Liver (tissue), 7 donors: ENCODE measurements at regions not wholly inside any gene's neighbourhood (a gene's known extent, or its start where the extent isn't known, plus 50 kb on each side); places are given as distances from the start of the nearest gene placed in this dataset.

Experiments used
- DNase-seq: peaks from one replicate; pipeline ENCODE4 v3.0.0-alpha.2; 2017; ENCODE audit warnings: low spot score
- H3K27ac ChIP-seq, 2 donors: one replicate each; pipeline ENCODE4 v1.7.0; 2013; ENCODE audit warnings: inconsistent platforms in 2 of 2, low read length in 2 of 2, control low read depth in 1 of 2, low read depth in 1 of 2, mild to moderate bottlenecking in 1 of 2
- H3K27me3 ChIP-seq, 4 donors: one replicate each; pipeline versions ENCODE4 v1.6.1 to v1.7.0; 2013; ENCODE audit warnings: low read length in 3 of 4, inconsistent platforms in 1 of 4, mild to moderate bottlenecking in 1 of 4, moderate library complexity in 1 of 4; ENCODE audit not compliant: control insufficient read depth in 4 of 4, insufficient read depth in 4 of 4
- H3K36me3 ChIP-seq, 4 donors: one replicate each; pipeline versions ENCODE4 v1.6.1 to v1.7.0; 2013; ENCODE audit warnings: low read length in 3 of 4, mild to moderate bottlenecking in 3 of 4, low read depth in 1 of 4, moderate library complexity in 1 of 4; ENCODE audit not compliant: control insufficient read depth in 4 of 4, insufficient read depth in 3 of 4
- H3K4me1 ChIP-seq, 4 donors: one replicate each; pipeline versions ENCODE4 v1.6.1 to v1.7.0; 2013; ENCODE audit warnings: low read length in 3 of 4, mild to moderate bottlenecking in 3 of 4, moderate library complexity in 1 of 4; ENCODE audit not compliant: control insufficient read depth in 4 of 4, insufficient read depth in 4 of 4
- H3K4me3 ChIP-seq, 3 donors: one replicate each; pipeline versions ENCODE4 v1.6.1 to v1.7.0; 2013; ENCODE audit warnings: low read length in 3 of 3, control low read depth in 1 of 3, low read depth in 1 of 3, mild to moderate bottlenecking in 1 of 3
- H3K9ac ChIP-seq, 2 donors: one replicate each; pipeline ENCODE4 v1.7.0; 2013; ENCODE audit warnings: low read length in 2 of 2, mild to moderate bottlenecking in 2 of 2, moderate library complexity in 2 of 2, control low read depth in 1 of 2, low read depth in 1 of 2
- H3K9me3 ChIP-seq, 4 donors: one replicate each; pipeline versions ENCODE4 v1.6.1 to v1.7.0; 2013; ENCODE audit warnings: low read length in 3 of 4; ENCODE audit not compliant: control insufficient read depth in 4 of 4
- ATF3 ChIP-seq: IDR thresholded peaks from 2 replicates; pipeline ENCODE4 v1.6.1; 2016; ENCODE audit warnings: antibody characterized with exemption
- EGR1 ChIP-seq, 2 donors: IDR thresholded peaks; 2 replicates each; pipeline ENCODE4 v1.6.1; 2016 to 2018; ENCODE audit warnings: antibody characterized with exemption in 2 of 2, low read depth in 2 of 2
- FOXA1 ChIP-seq: IDR thresholded peaks from 2 replicates; pipeline ENCODE4 v1.6.1; 2016; ENCODE audit warnings: antibody characterized with exemption
- FOXA2 ChIP-seq: IDR thresholded peaks from 2 replicates; pipeline ENCODE4 v1.6.1; 2016; ENCODE audit warnings: antibody characterized with exemption
- GABPA ChIP-seq, 2 donors: IDR thresholded peaks in 1 of 2; conservative IDR thresholded peaks in 1 of 2; 2 replicates each; pipeline ENCODE4 v1.6.1; 2016; ENCODE audit warnings: antibody characterized with exemption in 2 of 2, mild to moderate bottlenecking in 1 of 2, moderate library complexity in 1 of 2
- HNF4A ChIP-seq, 2 donors: conservative IDR thresholded peaks; 2 replicates each; pipeline ENCODE4 v1.6.1; 2016; ENCODE audit warnings: antibody characterized with exemption in 2 of 2, mild to moderate bottlenecking in 2 of 2
- JUND ChIP-seq, 2 donors: IDR thresholded peaks; 2 replicates each; pipeline ENCODE4 v1.6.1; 2016; ENCODE audit warnings: antibody characterized with exemption in 2 of 2
- MAX ChIP-seq: IDR thresholded peaks from 2 replicates; pipeline ENCODE4 v1.6.1; 2016; ENCODE audit warnings: antibody characterized with exemption
- NR2F2 ChIP-seq: IDR thresholded peaks from 2 replicates; pipeline ENCODE4 v1.6.1; 2016; ENCODE audit warnings: antibody characterized with exemption
- RXRA ChIP-seq, 2 donors: IDR thresholded peaks; 2 replicates each; pipeline ENCODE4 v1.6.1; 2017 to 2018; ENCODE audit warnings: antibody characterized with exemption in 2 of 2, mild to moderate bottlenecking in 1 of 2
- SP1 ChIP-seq: IDR thresholded peaks from 2 replicates; pipeline ENCODE4 v1.6.1; 2018; ENCODE audit warnings: antibody characterized with exemption, mild to moderate bottlenecking
- TAF1 ChIP-seq: conservative IDR thresholded peaks from 2 replicates; pipeline ENCODE4 v1.6.1; 2016; ENCODE audit warnings: antibody characterized with exemption, mild to moderate bottlenecking
- YY1 ChIP-seq: IDR thresholded peaks from 2 replicates; pipeline ENCODE4 v1.6.1; 2016; ENCODE audit warnings: antibody characterized with exemption, mild to moderate bottlenecking
- WGBS: extraction: QIAGEN DNeasy Blood & Tissue Kit; methylation state at CpG from one replicate; pipeline ENCODE4 v1.1.7; 2013; 5-methylcytosine and 5-hydroxymethylcytosine counted together
- TF ChIP-seq, protein P1 (sequence below): IDR thresholded peaks from 2 replicates; pipeline ENCODE4 v1.6.1; 2016; ENCODE audit warnings: antibody characterized with exemption, mild to moderate bottlenecking
- donor health status: healthy.
- donor health status: healthy.
- donor health status: healthy.
- donor health status: healthy.

DNA sequence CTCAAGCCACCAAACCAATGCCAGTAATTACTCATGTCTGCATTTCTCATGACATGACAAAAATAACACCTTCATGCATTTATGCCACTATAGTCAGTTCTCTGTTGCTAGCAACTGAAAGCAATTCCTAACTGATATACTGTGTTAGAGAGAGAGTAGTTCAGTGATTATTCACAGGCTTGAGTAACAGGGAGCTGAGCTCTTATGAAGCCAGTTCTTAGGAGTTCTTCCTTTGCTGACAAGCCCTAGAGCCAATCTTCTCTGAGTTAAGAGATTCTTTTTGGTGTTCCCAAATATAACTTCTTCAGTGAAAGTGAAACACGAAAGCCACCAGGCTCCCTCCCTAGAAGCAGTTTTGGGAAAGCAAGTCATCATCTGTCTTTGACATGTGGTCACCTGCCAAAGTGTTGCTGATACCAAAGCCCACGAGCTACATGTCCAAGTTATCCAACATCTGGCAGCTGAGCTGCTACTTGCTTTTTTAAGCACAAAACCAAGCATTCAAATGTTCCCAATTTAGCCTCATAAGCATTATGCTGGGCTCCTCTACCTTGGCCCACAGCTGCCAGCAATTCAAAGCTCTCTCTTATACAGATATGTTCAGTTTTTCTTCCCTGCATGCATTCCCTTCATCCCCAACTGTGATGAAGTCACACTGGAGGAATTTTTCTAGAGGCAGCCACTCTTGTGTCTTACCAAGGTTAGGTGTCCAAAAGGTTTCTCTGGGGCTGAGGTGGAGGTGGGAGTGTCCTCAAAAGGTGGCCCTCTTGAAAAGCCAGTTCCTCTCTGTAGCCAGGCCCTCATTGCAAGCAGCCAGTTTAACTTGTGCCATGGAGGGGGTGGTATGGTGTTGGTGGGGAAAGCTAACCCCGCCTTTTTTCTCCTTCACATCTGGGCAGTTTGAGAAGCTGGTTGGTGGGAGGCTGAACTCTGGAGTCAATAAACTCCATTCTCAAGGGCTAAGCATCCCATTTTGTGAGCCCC is 92.7 kb upstream of the ARMC2 start:
- Histone ChIP-seq H3K36me3 (no peaks in the 10 kb centered on the region), H3K4me1 (peaks cover 17 to 46% (median 39%) of the 10 kb centered on the region in 4 donors), H3K9me3 (no peaks in the 10 kb centered on the region), H3K4me3 (no peak overlapping the region), H3K9ac (no peak overlapping the region), H3K27ac (no peak overlapping the region), H3K27me3 (no peaks in the 10 kb centered on the region)
- DNase-seq: no peak
- 65% methylated on average over 3 of the region's 3 CpGs for WGBS
- TF ChIP-seq YY1: no peak
- TF ChIP-seq, protein P1, sequence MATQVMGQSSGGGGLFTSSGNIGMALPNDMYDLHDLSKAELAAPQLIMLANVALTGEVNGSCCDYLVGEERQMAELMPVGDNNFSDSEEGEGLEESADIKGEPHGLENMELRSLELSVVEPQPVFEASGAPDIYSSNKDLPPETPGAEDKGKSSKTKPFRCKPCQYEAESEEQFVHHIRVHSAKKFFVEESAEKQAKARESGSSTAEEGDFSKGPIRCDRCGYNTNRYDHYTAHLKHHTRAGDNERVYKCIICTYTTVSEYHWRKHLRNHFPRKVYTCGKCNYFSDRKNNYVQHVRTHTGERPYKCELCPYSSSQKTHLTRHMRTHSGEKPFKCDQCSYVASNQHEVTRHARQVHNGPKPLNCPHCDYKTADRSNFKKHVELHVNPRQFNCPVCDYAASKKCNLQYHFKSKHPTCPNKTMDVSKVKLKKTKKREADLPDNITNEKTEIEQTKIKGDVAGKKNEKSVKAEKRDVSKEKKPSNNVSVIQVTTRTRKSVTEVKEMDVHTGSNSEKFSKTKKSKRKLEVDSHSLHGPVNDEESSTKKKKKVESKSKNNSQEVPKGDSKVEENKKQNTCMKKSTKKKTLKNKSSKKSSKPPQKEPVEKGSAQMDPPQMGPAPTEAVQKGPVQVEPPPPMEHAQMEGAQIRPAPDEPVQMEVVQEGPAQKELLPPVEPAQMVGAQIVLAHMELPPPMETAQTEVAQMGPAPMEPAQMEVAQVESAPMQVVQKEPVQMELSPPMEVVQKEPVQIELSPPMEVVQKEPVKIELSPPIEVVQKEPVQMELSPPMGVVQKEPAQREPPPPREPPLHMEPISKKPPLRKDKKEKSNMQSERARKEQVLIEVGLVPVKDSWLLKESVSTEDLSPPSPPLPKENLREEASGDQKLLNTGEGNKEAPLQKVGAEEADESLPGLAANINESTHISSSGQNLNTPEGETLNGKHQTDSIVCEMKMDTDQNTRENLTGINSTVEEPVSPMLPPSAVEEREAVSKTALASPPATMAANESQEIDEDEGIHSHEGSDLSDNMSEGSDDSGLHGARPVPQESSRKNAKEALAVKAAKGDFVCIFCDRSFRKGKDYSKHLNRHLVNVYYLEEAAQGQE: no peak

DNA sequence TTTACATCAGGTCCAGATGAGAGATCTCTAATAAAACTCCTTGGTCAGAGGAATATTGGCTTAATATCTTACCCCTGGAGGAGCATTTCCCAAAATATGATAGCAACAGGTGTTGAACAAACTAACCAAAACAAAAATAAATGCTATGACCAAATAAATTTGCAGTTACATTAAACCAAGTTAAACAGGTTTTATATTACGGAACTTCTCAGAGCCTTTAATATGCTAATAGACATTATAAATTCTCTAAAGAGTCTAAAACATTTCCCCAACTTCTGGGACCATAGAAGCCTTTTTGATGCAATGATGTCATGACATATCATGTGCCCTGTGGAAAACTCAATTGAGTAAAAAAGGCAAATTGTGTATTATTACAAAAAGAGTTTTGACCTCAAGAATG is 90.9 kb upstream of the ARMC2 start:
- no peak for TF ChIP-seq FOXA1
- no peak for TF ChIP-seq MAX
- TF ChIP-seq, protein P1: no peak
- H3K4me1 ChIP-seq: peaks cover 16 to 37% (median 30%) of the 10 kb centered on the region in 4 donors
- WGBS: 99% methylated on average over 1 of the region's 1 CpG
- H3K9ac ChIP-seq: no peak overlapping the region
- no peaks in the 10 kb centered on the region for H3K27me3 ChIP-seq
- no peak for DNase-seq
- no peak overlapping the region for H3K27ac ChIP-seq
- H3K4me3 ChIP-seq: no peak overlapping the region
- H3K9me3 ChIP-seq: no peaks in the 10 kb centered on the region
- no peaks in the 10 kb centered on the region for H3K36me3 ChIP-seq

- 77% methylated on average over 5 of the region's 5 CpGs for WGBS
- Histone ChIP-seq H3K27me3 (no peaks in the 10 kb centered on the region), H3K4me3 (no peak overlapping the region), H3K27ac (no peak overlapping the region), H3K36me3 (no peaks in the 10 kb centered on the region), H3K9ac (no peak overlapping the region), H3K9me3 (no peaks in the 10 kb centered on the region), H3K4me1 (peaks cover 18 to 32% (median 27%) of the 10 kb centered on the region in 4 donors)
- no peak for DNase-seq
- TF ChIP-seq MAX (peak; percentile 72), EGR1 (IDR thresholded peaks at IDR 0.05; ENCODE audit: low read depth in 2 of 2) (peak in 1 of 2 donors; percentile 27), NR2F2 (no peak), YY1 (no peak), ATF3 (no peak), RXRA (IDR thresholded peaks at IDR 0.05) (peak; percentile 93 to 95), JUND (IDR thresholded peaks at IDR 0.05) (peak; percentile 20 to 68), TAF1 (no peak), FOXA2 (peak; percentile 57), HNF4A (conservative IDR thresholded peaks at IDR 0.05) (peak; percentile 69 to 74), GABPA (IDR thresholded peaks at IDR 0.05 in 1 of 2, conservative IDR thresholded peaks at IDR 0.05 in 1 of 2) (no peak), SP1 (peak; percentile 57)
- TF ChIP-seq, protein P1: peak; percentile 18
Observed at GRCh38 chr6:108758884-108759283, 89.3 kb upstream of the ARMC2 start.
